ENCODE measurements at regions not wholly inside any gene's neighbourhood (a gene's known extent, or its start where the extent isn't known, plus 50 kb on each side); places are given as distances from the start of the nearest gene placed in this dataset.

- Histone ChIP-seq H3K36me3 (ENCODE audit: control insufficient read depth, insufficient read depth, low read length) (no peaks in the 10 kb centered on the region), H3K4me3 (replicated peaks; ENCODE audit: low read depth, low read length) (no peak overlapping the region), H3K27me3 (replicated peaks; ENCODE audit: control insufficient read depth, insufficient read depth, low read length) (no peaks in the 10 kb centered on the region)
- DNase-seq (ENCODE audit: extremely low read depth, insufficient read length) = no peak
- TF ChIP-seq, protein P1, sequence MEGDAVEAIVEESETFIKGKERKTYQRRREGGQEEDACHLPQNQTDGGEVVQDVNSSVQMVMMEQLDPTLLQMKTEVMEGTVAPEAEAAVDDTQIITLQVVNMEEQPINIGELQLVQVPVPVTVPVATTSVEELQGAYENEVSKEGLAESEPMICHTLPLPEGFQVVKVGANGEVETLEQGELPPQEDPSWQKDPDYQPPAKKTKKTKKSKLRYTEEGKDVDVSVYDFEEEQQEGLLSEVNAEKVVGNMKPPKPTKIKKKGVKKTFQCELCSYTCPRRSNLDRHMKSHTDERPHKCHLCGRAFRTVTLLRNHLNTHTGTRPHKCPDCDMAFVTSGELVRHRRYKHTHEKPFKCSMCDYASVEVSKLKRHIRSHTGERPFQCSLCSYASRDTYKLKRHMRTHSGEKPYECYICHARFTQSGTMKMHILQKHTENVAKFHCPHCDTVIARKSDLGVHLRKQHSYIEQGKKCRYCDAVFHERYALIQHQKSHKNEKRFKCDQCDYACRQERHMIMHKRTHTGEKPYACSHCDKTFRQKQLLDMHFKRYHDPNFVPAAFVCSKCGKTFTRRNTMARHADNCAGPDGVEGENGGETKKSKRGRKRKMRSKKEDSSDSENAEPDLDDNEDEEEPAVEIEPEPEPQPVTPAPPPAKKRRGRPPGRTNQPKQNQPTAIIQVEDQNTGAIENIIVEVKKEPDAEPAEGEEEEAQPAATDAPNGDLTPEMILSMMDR (IDR thresholded peaks at IDR 0.05; ENCODE audit: insufficient read depth, low read length, poor library complexity, severe bottlenecking) = no peak
Measured at GRCh38 chr2:150389447-150389846, 98.0 kb downstream of the RND3 start.

DNA sequence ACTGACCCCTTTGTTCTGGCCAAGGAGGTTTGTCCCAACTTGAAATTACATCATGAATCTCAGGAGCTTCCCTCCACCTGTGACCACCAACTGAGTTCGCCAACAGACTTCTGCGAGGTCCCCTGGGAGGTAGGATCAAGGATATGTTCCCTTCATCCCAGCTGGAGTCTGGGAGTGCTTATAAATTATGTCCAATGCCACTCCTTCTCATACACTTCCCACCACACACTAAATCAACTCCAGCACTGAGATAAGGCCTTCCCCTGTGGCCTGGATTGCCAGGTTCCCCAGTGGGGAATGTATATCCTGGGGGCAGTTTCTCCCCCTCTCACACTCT lies 99.2 kb downstream of the RND3 start:
- H3K27me3 ChIP-seq (replicated peaks; ENCODE audit: control insufficient read depth, insufficient read depth, low read length) = no peaks in the 10 kb centered on the region
- TF ChIP-seq, protein P1 (IDR thresholded peaks at IDR 0.05; ENCODE audit: insufficient read depth, low read length, poor library complexity, severe bottlenecking) = no peak
- H3K4me3 ChIP-seq (replicated peaks; ENCODE audit: low read depth, low read length) = no peak overlapping the region
- no peak for DNase-seq (ENCODE audit: extremely low read depth, insufficient read length)
- no peaks in the 10 kb centered on the region for H3K36me3 ChIP-seq (ENCODE audit: control insufficient read depth, insufficient read depth, low read length)

DNA sequence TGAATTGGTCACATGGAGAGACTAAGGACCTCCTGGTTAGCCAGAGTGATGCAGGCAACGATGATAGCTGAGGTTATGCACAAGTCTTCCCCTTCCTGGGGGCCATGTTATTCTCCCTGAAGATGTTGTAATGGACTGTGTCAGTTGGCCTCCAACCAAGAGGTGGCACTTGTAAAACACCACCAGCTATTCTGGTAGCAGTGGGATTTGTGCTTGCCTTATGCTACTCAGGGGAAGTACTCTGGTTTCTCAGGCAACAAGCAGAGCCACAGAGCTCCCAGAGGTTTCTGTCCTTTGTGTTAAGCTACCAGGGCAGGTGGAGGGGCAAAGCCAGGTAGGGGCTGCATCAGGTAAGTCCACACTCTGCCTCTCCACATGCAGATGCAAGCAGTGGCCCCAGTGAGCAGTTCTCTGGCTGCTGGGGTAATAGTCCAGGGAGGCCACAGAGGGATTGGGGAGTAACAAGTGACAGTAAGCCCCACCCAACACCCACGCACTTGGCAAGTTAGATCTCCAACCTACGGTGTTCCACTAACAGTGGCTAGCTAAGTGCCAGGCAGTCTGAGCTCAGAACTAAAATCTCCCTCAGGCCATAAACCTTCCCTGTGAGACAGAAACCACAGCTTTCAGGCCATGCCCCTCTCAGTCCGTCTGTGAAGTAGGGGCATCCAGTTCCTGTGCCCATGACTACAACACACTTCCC lies 99.7 kb downstream of the RND3 start:
- Histone ChIP-seq H3K36me3 (ENCODE audit: control insufficient read depth, insufficient read depth, low read length) (no peaks in the 10 kb centered on the region), H3K27me3 (replicated peaks; ENCODE audit: control insufficient read depth, insufficient read depth, low read length) (no peaks in the 10 kb centered on the region), H3K4me3 (replicated peaks; ENCODE audit: low read depth, low read length) (no peak overlapping the region)
- TF ChIP-seq, protein P1 (IDR thresholded peaks at IDR 0.05; ENCODE audit: insufficient read depth, low read length, poor library complexity, severe bottlenecking) = no peak
- no peak for DNase-seq (ENCODE audit: extremely low read depth, insufficient read length)

DNA sequence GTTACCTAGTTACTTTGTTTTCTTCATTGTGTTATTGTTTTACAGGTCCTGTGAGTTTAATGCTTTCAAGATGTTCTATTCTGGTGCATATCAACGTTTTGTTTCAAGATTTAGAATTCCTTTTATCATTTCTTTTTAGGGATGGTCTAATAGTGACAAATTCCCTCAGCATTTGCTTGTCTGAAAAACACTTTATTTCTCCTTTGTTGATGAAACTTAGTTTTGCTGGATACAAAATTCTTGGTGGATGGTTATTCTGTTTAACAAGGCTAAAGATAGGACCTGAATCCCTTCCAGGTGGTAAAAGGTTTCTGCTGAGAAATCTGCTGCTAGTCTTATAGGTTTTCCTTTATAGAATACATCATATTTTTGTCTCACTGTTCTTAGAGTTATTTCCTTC lies 102.3 kb downstream of the RND3 start:
- DNase-seq (ENCODE audit: extremely low read depth, insufficient read length) = no peak
- TF ChIP-seq, protein P1 (IDR thresholded peaks at IDR 0.05; ENCODE audit: insufficient read depth, low read length, poor library complexity, severe bottlenecking) = no peak
- H3K27me3 ChIP-seq (replicated peaks; ENCODE audit: control insufficient read depth, insufficient read depth, low read length) = no peaks in the 10 kb centered on the region
- no peak overlapping the region for H3K4me3 ChIP-seq (replicated peaks; ENCODE audit: low read depth, low read length)
- no peaks in the 10 kb centered on the region for H3K36me3 ChIP-seq (ENCODE audit: control insufficient read depth, insufficient read depth, low read length)

DNA sequence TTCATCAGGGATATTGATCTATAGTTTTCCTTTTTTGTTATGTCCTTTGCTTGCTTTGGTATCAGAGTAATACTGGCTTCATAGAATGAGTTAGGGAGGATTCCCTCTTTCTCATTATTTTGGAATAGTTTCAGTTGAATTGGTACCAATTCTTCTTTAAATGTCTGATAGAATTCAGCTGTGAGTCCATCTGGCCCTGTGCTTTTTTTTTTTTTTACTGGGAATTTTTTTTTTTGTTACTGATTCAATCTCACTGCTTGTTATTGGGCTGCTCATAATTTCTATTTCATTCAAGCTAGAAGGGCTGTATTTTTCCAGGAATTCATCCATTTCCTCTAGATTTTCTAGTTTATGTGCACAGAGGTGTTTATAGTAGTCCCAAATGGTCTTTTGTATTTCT lies 103.9 kb downstream of the RND3 start:
- DNase-seq (ENCODE audit: extremely low read depth, insufficient read length) = no peak
- TF ChIP-seq, protein P1 (IDR thresholded peaks at IDR 0.05; ENCODE audit: insufficient read depth, low read length, poor library complexity, severe bottlenecking) = no peak
- H3K4me3 ChIP-seq (replicated peaks; ENCODE audit: low read depth, low read length) = no peak overlapping the region
- no peaks in the 10 kb centered on the region for H3K36me3 ChIP-seq (ENCODE audit: control insufficient read depth, insufficient read depth, low read length)
- H3K27me3 ChIP-seq (replicated peaks; ENCODE audit: control insufficient read depth, insufficient read depth, low read length) = no peaks in the 10 kb centered on the region

GRCh38 chr2:150379166-150379565 lies 108.3 kb downstream of the RND3 start:
- no peak for DNase-seq (ENCODE audit: extremely low read depth, insufficient read length)
- no peaks in the 10 kb centered on the region for H3K27me3 ChIP-seq (replicated peaks; ENCODE audit: control insufficient read depth, insufficient read depth, low read length)
- no peak overlapping the region for H3K4me3 ChIP-seq (replicated peaks; ENCODE audit: low read depth, low read length)
- TF ChIP-seq, protein P1 (IDR thresholded peaks at IDR 0.05; ENCODE audit: insufficient read depth, low read length, poor library complexity, severe bottlenecking) = no peak
- no peaks in the 10 kb centered on the region for H3K36me3 ChIP-seq (ENCODE audit: control insufficient read depth, insufficient read depth, low read length)
